Liver (tissue), 8 donors: ENCODE measurements at regions not wholly inside any gene's neighbourhood (a gene's known extent, or its start where the extent isn't known, plus 50 kb on each side); places are given as distances from the start of the nearest gene placed in this dataset.

Experiments
- DNase-seq: peaks from one replicate; pipeline ENCODE4 v3.0.0-alpha.2; 2017; ENCODE audit warnings: low spot score
- H3K27ac ChIP-seq, 2 donors: one replicate each; pipeline ENCODE4 v1.7.0; 2013; ENCODE audit warnings: inconsistent platforms in 2 of 2, low read length in 2 of 2, control low read depth in 1 of 2, low read depth in 1 of 2, mild to moderate bottlenecking in 1 of 2
- H3K27me3 ChIP-seq, 4 donors: one replicate each; pipeline versions ENCODE4 v1.6.1 to v1.7.0; 2013; ENCODE audit warnings: low read length in 3 of 4, inconsistent platforms in 1 of 4, mild to moderate bottlenecking in 1 of 4, moderate library complexity in 1 of 4; ENCODE audit not compliant: control insufficient read depth in 4 of 4, insufficient read depth in 4 of 4
- H3K36me3 ChIP-seq, 4 donors: one replicate each; pipeline versions ENCODE4 v1.6.1 to v1.7.0; 2013; ENCODE audit warnings: low read length in 3 of 4, mild to moderate bottlenecking in 3 of 4, low read depth in 1 of 4, moderate library complexity in 1 of 4; ENCODE audit not compliant: control insufficient read depth in 4 of 4, insufficient read depth in 3 of 4
- H3K4me1 ChIP-seq, 4 donors: one replicate each; pipeline versions ENCODE4 v1.6.1 to v1.7.0; 2013; ENCODE audit warnings: low read length in 3 of 4, mild to moderate bottlenecking in 3 of 4, moderate library complexity in 1 of 4; ENCODE audit not compliant: control insufficient read depth in 4 of 4, insufficient read depth in 4 of 4
- H3K4me3 ChIP-seq, 3 donors: one replicate each; pipeline versions ENCODE4 v1.6.1 to v1.7.0; 2013; ENCODE audit warnings: low read length in 3 of 3, control low read depth in 1 of 3, low read depth in 1 of 3, mild to moderate bottlenecking in 1 of 3
- H3K9ac ChIP-seq, 2 donors: one replicate each; pipeline ENCODE4 v1.7.0; 2013; ENCODE audit warnings: low read length in 2 of 2, mild to moderate bottlenecking in 2 of 2, moderate library complexity in 2 of 2, control low read depth in 1 of 2, low read depth in 1 of 2
- H3K9me3 ChIP-seq, 4 donors: one replicate each; pipeline versions ENCODE4 v1.6.1 to v1.7.0; 2013; ENCODE audit warnings: low read length in 3 of 4; ENCODE audit not compliant: control insufficient read depth in 4 of 4
- ATF3 ChIP-seq: IDR thresholded peaks from 2 replicates; pipeline ENCODE4 v1.6.1; 2016; ENCODE audit warnings: antibody characterized with exemption
- EGR1 ChIP-seq, 2 donors: IDR thresholded peaks; 2 replicates each; pipeline ENCODE4 v1.6.1; 2016 to 2018; ENCODE audit warnings: antibody characterized with exemption in 2 of 2, low read depth in 2 of 2
- FOXA1 ChIP-seq: IDR thresholded peaks from 2 replicates; pipeline ENCODE4 v1.6.1; 2016; ENCODE audit warnings: antibody characterized with exemption
- HNF4G ChIP-seq: IDR thresholded peaks from 2 replicates; pipeline ENCODE4 v1.6.1; 2016; ENCODE audit warnings: antibody characterized with exemption
- MAX ChIP-seq: IDR thresholded peaks from 2 replicates; pipeline ENCODE4 v1.6.1; 2016; ENCODE audit warnings: antibody characterized with exemption
- RAD21 ChIP-seq, 2 donors: IDR thresholded peaks; 2 replicates each; pipeline ENCODE4 v1.6.1; 2016; ENCODE audit warnings: antibody characterized with exemption in 2 of 2, mild to moderate bottlenecking in 2 of 2
- RXRA ChIP-seq, 2 donors: IDR thresholded peaks; 2 replicates each; pipeline ENCODE4 v1.6.1; 2017 to 2018; ENCODE audit warnings: antibody characterized with exemption in 2 of 2, mild to moderate bottlenecking in 1 of 2
- SP1 ChIP-seq: IDR thresholded peaks from 2 replicates; pipeline ENCODE4 v1.6.1; 2018; ENCODE audit warnings: antibody characterized with exemption, mild to moderate bottlenecking
- TAF1 ChIP-seq: conservative IDR thresholded peaks from 2 replicates; pipeline ENCODE4 v1.6.1; 2016; ENCODE audit warnings: antibody characterized with exemption, mild to moderate bottlenecking
- ZBTB33 ChIP-seq: IDR thresholded peaks from 2 replicates; pipeline ENCODE4 v1.6.1; 2016; ENCODE audit warnings: antibody characterized with exemption
- WGBS: extraction: QIAGEN DNeasy Blood & Tissue Kit; methylation state at CpG from one replicate; pipeline ENCODE4 v1.1.7; 2013; 5-methylcytosine and 5-hydroxymethylcytosine counted together
- TF ChIP-seq, protein P1 (sequence below): fragments of 150-350 bp; IDR thresholded peaks from 2 replicates; pipeline ENCODE4 v1.5.1; 2017; ENCODE audit warnings: improper control_type of control experiment, low read depth, low read length; ENCODE audit not compliant: missing input control
- donor health status: healthy.
- donor health status: healthy.
- donor health status: healthy.
- donor health status: healthy.
- donor health status: healthy.

GRCh38 chr18:42475157-42475556 lies 520.1 kb downstream of the PIK3C3 start:
- Histone ChIP-seq H3K4me1 (peaks cover 0 to 1% (median 0%) of the 10 kb centered on the region in 4 donors), H3K36me3 (no peaks in the 10 kb centered on the region), H3K27me3 (no peaks in the 10 kb centered on the region), H3K4me3 (no peak overlapping the region), H3K27ac (no peak overlapping the region), H3K9ac (no peak overlapping the region), H3K9me3 (no peaks in the 10 kb centered on the region)
- no peak for TF ChIP-seq ATF3
- no peak for TF ChIP-seq EGR1 (IDR thresholded peaks at IDR 0.05; ENCODE audit: low read depth in 2 of 2)
- TF ChIP-seq TAF1, result no peak
- TF ChIP-seq, protein P1, sequence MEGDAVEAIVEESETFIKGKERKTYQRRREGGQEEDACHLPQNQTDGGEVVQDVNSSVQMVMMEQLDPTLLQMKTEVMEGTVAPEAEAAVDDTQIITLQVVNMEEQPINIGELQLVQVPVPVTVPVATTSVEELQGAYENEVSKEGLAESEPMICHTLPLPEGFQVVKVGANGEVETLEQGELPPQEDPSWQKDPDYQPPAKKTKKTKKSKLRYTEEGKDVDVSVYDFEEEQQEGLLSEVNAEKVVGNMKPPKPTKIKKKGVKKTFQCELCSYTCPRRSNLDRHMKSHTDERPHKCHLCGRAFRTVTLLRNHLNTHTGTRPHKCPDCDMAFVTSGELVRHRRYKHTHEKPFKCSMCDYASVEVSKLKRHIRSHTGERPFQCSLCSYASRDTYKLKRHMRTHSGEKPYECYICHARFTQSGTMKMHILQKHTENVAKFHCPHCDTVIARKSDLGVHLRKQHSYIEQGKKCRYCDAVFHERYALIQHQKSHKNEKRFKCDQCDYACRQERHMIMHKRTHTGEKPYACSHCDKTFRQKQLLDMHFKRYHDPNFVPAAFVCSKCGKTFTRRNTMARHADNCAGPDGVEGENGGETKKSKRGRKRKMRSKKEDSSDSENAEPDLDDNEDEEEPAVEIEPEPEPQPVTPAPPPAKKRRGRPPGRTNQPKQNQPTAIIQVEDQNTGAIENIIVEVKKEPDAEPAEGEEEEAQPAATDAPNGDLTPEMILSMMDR, result no peak
- TF ChIP-seq HNF4G, result no peak
- no peak for TF ChIP-seq MAX
- TF ChIP-seq SP1, result no peak
- TF ChIP-seq FOXA1, result no peak
- TF ChIP-seq RXRA (IDR thresholded peaks at IDR 0.05), result no peak
- TF ChIP-seq RAD21 (IDR thresholded peaks at IDR 0.05), result no peak
- no peak for DNase-seq
- 91% methylated on average over 1 of the region's 1 CpG for WGBS

DNA sequence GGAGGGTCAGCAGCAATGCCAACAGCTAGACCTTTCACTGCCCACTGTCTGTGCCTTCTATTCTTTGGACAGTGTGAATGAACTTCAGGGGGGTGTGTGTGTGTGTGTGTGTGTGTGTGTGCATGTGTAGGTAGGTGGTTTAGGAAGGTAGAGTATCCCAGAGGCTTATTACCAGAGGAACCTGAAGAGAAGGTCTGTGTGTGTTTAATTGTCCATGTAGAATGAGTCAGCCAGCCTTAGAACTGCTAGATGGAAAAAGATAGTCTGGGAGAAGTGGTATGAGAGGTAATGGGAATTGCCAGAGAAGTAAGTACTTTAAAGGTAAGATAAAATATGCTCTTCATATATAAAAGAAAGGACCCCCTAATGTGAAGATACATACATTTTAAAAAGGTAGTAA lies 522.2 kb downstream of the PIK3C3 start:
- H3K9ac ChIP-seq, result no peak overlapping the region
- no peak overlapping the region for H3K27ac ChIP-seq
- H3K9me3 ChIP-seq, result no peaks in the 10 kb centered on the region
- TF ChIP-seq HNF4G (no peak), SP1 (no peak)
- H3K4me3 ChIP-seq, result no peak overlapping the region
- H3K36me3 ChIP-seq, result no peaks in the 10 kb centered on the region
- no peaks in the 10 kb centered on the region for H3K27me3 ChIP-seq
- DNase-seq, result no peak
- H3K4me1 ChIP-seq, result peaks cover 0 to 1% (median 0%) of the 10 kb centered on the region in 4 donors

DNA sequence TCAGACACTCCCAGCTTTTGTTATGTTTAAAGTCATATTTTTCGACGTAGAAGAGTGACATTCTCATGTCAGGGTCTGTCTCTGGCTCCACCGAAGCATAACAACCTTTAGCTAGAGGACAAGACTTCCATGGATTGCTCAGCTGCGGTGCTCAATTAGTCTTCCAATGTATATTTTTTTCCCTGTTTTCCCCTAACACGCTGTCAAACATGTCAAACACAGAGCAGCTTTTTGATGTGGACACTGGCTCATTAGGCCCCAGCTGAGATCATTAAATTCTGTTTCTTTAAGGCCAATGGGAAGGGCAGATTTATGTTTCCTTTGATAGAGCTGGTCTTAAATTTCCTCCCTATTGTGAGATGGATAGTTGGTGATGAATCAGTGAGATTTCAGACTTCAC lies 525.4 kb downstream of the PIK3C3 start:
- no peaks in the 10 kb centered on the region for H3K36me3 ChIP-seq
- WGBS, result 87% methylated on average over 5 of the region's 5 CpGs
- TF ChIP-seq SP1 (no peak), ZBTB33 (no peak)
- H3K27me3 ChIP-seq, result no peaks in the 10 kb centered on the region
- DNase-seq, result no peak
- H3K9me3 ChIP-seq, result peaks cover 0 to 2% (median 1%) of the 10 kb centered on the region in 4 donors
- H3K9ac ChIP-seq, result no peak overlapping the region
- H3K27ac ChIP-seq, result no peak overlapping the region
- H3K4me3 ChIP-seq, result no peak overlapping the region
- peaks cover 0 to 1% (median 0%) of the 10 kb centered on the region in 4 donors for H3K4me1 ChIP-seq
